HUES64 (cell line): ENCODE measurements at regions not wholly inside any gene's neighbourhood (a gene's known extent, or its start where the extent isn't known, plus 50 kb on each side); places are given as distances from the start of the nearest gene placed in this dataset.
"Not testable (repeated sequence)": the region's sequence is repeated elsewhere in the genome, so short reads cannot be mapped to it uniquely, and the experiment has no call there.

Experiments used
- H3K27ac ChIP-seq: 2 replicates; pipeline ENCODE4 v1.7.0; 2013; ENCODE audit warnings: low read depth, low read length, inconsistent platforms
- H3K27me3 ChIP-seq: 2 replicates; pipeline ENCODE4 v1.6.1; 2013; ENCODE audit warnings: mild to moderate bottlenecking, low read length; ENCODE audit not compliant: insufficient read depth
- H3K36me3 ChIP-seq: 2 replicates; pipeline ENCODE4 v1.6.1; 2013; ENCODE audit warnings: mild to moderate bottlenecking, low read length; ENCODE audit not compliant: insufficient read depth
- H3K4me1 ChIP-seq: 2 replicates; pipeline ENCODE4 v1.6.1; 2013; ENCODE audit warnings: mild to moderate bottlenecking, low read length, moderate library complexity; ENCODE audit not compliant: insufficient read depth
- H3K4me3 ChIP-seq: 2 replicates; pipeline ENCODE4 v1.5.1; 2013; ENCODE audit warnings: mild to moderate bottlenecking, low read length, moderate library complexity
- H3K9ac ChIP-seq: 2 replicates; pipeline ENCODE4 v1.6.1; 2013; ENCODE audit warnings: mild to moderate bottlenecking, low read depth, low read length
- H3K9me3 ChIP-seq: 2 replicates; pipeline ENCODE4 v1.6.1; 2013; ENCODE audit warnings: low read depth, low read length; ENCODE audit not compliant: insufficient read depth
- WGBS: fragments of 150-250, 120-280 bp; methylation state at CpG from one replicate; pipeline ENCODE4 v1.1.7; 2013; ENCODE audit warnings: missing lambda C conversion rate; 5-methylcytosine and 5-hydroxymethylcytosine counted together

DNA sequence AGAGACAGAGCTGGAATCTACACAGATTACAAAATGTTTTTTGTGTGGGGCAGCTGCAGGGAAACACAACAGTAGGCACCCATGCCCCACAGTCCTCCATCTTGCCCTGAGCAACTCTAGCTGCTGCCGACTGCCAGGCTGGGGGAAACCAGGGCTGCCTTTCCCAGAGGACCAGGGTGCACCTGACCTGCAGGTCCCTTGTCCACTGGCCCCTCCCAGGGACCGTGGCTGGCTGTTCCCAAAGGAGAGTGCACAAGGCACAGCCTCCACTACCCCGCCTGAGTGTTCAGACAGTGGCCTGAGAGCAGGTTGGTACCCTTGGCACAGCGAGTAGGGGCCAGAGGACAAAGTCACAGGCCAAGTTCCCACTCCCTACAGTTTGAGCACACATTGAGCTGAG is 181.8 kb downstream of the BARX2 start:
- H3K4me3 ChIP-seq: no peak overlapping the region
- no peak overlapping the region for H3K9ac ChIP-seq
- no peaks in the 10 kb centered on the region for H3K36me3 ChIP-seq
- WGBS: 86% methylated on average over 4 of the region's 4 CpGs
- H3K27me3 ChIP-seq: no peaks in the 10 kb centered on the region
- H3K9me3 ChIP-seq: 0 out of 2 replicates have a peak, but pooled peaks cover 2% of the 10 kb centered on the region
- H3K27ac ChIP-seq: no peak overlapping the region
- no peaks in the 10 kb centered on the region for H3K4me1 ChIP-seq

GRCh38 chr11:129569007-129569406 is 193.4 kb downstream of the BARX2 start:
- WGBS: 90% methylated on average over 3 of the region's 3 CpGs

DNA sequence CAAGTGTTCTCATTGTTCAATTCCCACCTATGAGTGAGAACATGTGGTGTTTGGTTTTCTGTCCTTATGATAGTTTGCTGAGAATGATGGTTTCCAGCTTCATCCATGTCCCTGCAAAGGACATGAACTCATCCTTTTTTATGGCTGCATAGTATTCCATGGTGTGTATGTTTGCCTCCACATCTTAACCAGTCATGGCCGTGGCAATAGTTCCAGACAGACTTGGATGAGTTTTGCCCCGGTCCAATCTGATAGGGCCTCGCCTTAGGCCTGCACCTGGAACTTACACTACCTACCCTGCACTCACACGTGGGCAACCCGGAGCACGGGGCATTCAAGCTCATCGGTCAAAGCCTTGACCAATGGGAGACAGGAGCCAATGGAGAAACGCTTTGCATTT is 197.0 kb downstream of the BARX2 start:
- WGBS: 94% methylated on average over 8 of the region's 8 CpGs
- not testable (repeated sequence) for H3K36me3 ChIP-seq, H3K9ac ChIP-seq, H3K27me3 ChIP-seq, H3K4me3 ChIP-seq, H3K27ac ChIP-seq, H3K4me1 ChIP-seq
- H3K9me3 ChIP-seq: peaks cover 12% of the 10 kb centered on the region

More at GRCh38 chr11:129569007-129569406, 193.4 kb downstream of the BARX2 start:
- Histone ChIP-seq H3K4me3 (no peak overlapping the region), H3K27me3 (no peaks in the 10 kb centered on the region), H3K9me3 (peaks cover 12% of the 10 kb centered on the region), H3K9ac (no peak overlapping the region), H3K4me1 (no peaks in the 10 kb centered on the region), H3K27ac (no peak overlapping the region), H3K36me3 (no peaks in the 10 kb centered on the region)

DNA sequence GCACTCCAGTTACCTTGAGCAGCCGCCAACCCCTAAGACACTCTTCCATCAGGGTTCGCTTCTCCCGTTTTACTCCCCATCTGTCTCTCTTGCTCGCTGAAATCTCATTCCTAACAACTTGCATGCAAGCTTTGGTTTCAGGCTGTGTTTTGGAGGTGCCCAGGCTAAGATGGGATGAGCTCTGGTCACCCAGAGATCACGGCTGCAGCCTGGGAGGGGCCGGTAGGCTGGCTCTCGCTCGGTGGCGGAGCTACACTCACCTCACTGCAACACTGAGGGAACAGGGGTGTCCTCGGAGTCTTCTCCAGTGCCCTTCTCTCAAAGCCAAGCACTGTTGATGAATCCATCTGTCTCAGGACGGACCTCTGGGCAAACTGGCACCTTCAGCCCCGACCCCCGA is 197.5 kb downstream of the BARX2 start:
- no peak overlapping the region for H3K4me3 ChIP-seq
- WGBS: 94% methylated on average over 13 of the region's 13 CpGs
- peaks cover 12% of the 10 kb centered on the region for H3K9me3 ChIP-seq
- H3K4me1 ChIP-seq: no peaks in the 10 kb centered on the region
- H3K9ac ChIP-seq: no peak overlapping the region
- no peaks in the 10 kb centered on the region for H3K36me3 ChIP-seq
- H3K27ac ChIP-seq: no peak overlapping the region
- H3K27me3 ChIP-seq: no peaks in the 10 kb centered on the region

- H3K4me1 ChIP-seq: no peaks in the 10 kb centered on the region
- 97% methylated on average over 13 of the region's 13 CpGs for WGBS
- H3K4me3 ChIP-seq: no peak overlapping the region
- no peaks in the 10 kb centered on the region for H3K36me3 ChIP-seq
- no peak overlapping the region for H3K27ac ChIP-seq
- peaks cover 4% of the 10 kb centered on the region for H3K9me3 ChIP-seq
- H3K9ac ChIP-seq: no peak overlapping the region
- no peaks in the 10 kb centered on the region for H3K27me3 ChIP-seq
These were observed 198.8 kb downstream of the BARX2 start for GRCh38 chr11:129574431-129574830.

DNA sequence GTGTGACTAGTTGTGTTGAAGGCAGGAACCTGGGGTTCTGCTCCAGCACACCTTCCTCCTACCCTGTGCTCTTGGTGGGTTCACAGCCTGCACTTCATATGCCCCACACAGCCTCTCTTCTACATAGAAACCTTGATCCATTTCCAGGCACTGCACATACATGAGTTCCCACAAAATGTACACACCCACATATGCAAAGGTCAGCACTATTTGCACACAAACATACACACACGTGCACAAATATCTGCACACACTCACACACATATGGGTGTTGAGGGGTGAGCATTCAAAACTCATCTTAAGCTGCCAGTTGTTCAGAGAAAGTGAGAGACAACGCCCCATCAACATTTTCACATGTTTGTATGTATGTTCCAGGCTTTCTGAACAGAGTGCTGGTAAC is 201.0 kb downstream of the BARX2 start:
- H3K36me3 ChIP-seq: no peaks in the 10 kb centered on the region
- H3K27me3 ChIP-seq: no peaks in the 10 kb centered on the region
- H3K9me3 ChIP-seq: no peaks in the 10 kb centered on the region
- no peak overlapping the region for H3K27ac ChIP-seq
- no peak overlapping the region for H3K4me3 ChIP-seq
- H3K4me1 ChIP-seq: no peaks in the 10 kb centered on the region
- 100% methylated on average over 1 of the region's 2 CpGs for WGBS
- H3K9ac ChIP-seq: no peak overlapping the region

DNA sequence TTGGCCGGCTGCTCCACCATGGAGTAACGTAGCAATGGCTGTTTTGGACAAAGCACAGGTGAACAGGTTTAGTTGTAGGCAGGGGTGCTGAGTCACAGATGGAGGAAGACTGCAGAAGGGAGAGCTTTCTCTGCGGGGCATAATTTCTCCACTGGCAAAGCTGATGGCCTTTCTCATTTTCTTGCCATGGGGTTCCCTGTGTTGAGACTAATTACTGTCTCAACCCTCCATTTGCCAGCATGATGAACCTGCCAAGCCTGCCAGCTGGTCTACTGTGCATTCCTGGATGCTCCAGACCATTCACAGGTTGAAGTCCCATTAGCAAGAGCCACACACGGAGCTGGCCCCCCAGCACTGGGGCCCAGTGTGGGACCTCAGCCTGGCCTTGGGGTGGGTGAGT is 202.4 kb downstream of the BARX2 start:
- WGBS: 92% methylated on average over 4 of the region's 4 CpGs
- Histone ChIP-seq H3K36me3 (no peaks in the 10 kb centered on the region), H3K4me1 (no peaks in the 10 kb centered on the region), H3K27me3 (no peaks in the 10 kb centered on the region), H3K27ac (no peak overlapping the region), H3K4me3 (no peak overlapping the region), H3K9me3 (no peaks in the 10 kb centered on the region), H3K9ac (no peak overlapping the region)

GRCh38 chr11:129580278-129580677 is 204.6 kb downstream of the BARX2 start:
- Histone ChIP-seq H3K4me1 (no peaks in the 10 kb centered on the region), H3K9me3 (no peaks in the 10 kb centered on the region), H3K27ac (no peak overlapping the region), H3K36me3 (no peaks in the 10 kb centered on the region), H3K4me3 (no peak overlapping the region), H3K27me3 (no peaks in the 10 kb centered on the region), H3K9ac (no peak overlapping the region)
- 95% methylated on average over 10 of the region's 10 CpGs for WGBS

DNA sequence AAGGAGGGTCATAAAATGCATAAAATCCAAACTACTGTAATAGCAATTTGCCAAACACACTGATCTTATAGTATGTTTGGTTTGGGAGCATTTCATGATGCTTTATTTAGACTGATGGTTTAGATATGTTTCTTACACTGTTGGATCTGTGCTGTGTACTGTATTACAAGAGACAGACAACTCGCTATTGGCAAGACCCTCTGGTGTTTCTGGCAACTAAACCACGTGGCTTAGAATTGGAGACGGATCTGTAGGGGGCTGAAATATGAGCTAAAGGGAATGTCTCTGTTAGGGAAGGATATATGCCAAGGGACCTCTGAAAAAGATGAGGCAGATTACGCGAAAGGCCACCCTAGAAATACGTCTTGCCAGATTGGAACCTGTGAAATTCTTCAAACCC is 208.7 kb downstream of the BARX2 start:
- Histone ChIP-seq H3K9me3 (no peaks in the 10 kb centered on the region), H3K9ac (no peak overlapping the region), H3K4me1 (peaks cover 9% of the 10 kb centered on the region; the same call in 1 of the 2 replicates), H3K27me3 (no peaks in the 10 kb centered on the region), H3K4me3 (no peak overlapping the region), H3K27ac (no peak overlapping the region), H3K36me3 (no peaks in the 10 kb centered on the region)
- WGBS: 91% methylated on average over 6 of the region's 6 CpGs

- Histone ChIP-seq H3K36me3 (no peaks in the 10 kb centered on the region), H3K27ac (no peak overlapping the region), H3K4me3 (no peak overlapping the region), H3K9ac (no peak overlapping the region), H3K27me3 (no peaks in the 10 kb centered on the region), H3K4me1 (peaks cover 30% of the 10 kb centered on the region), H3K9me3 (no peaks in the 10 kb centered on the region)
- 10% methylated on average over 5 of the region's 5 CpGs for WGBS
These were observed 213.7 kb downstream of the BARX2 start for GRCh38 chr11:129589190-129589860.

DNA sequence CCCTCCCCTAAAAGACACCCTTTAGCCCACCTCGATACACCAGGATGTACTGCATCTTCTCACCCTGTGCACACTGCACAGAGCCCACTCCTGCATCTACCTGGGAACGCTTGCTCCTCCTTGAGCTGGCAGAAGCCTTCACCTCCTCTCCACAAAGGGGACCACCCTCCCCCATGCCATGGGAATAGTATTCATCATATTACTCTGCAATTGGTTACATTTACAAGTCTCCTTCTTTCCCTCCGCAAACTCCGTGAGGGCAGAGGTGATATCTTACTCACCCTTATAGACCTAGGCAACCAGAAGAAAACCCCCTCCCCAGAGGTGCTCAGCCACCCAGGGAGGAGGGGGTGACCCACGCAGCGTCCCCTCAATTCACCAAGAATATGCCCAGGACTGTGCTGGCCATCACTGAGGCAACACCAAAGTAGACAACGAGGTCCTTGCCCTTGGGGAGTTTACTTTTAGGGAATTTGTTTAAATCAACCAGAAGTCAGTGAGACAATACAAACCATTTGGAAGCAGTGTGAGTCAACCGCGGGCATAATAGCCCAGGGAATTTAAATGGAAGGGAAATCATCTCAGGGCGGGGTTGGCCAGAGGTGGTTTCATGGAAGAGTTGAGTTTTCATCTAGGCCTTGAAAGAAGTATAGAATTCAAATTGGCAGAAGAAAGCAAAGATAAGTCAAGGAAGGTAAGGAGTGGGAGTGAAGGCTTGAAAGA is 214.5 kb downstream of the BARX2 start:
- H3K4me3 ChIP-seq: no peak overlapping the region
- no peak overlapping the region for H3K27ac ChIP-seq
- 60% methylated on average over 9 of the region's 10 CpGs for WGBS
- H3K4me1 ChIP-seq: peaks cover 30% of the 10 kb centered on the region
- H3K36me3 ChIP-seq: no peaks in the 10 kb centered on the region
- H3K9ac ChIP-seq: no peak overlapping the region
- H3K9me3 ChIP-seq: no peaks in the 10 kb centered on the region
- H3K27me3 ChIP-seq: no peaks in the 10 kb centered on the region
